Esophagus squamous epithelium (tissue), 4 donors: ENCODE measurements at regions not wholly inside any gene's neighbourhood (a gene's known extent, or its start where the extent isn't known, plus 50 kb on each side); places are given as distances from the start of the nearest gene placed in this dataset.

Source experiments
- POLR2A ChIP-seq, 4 donors: fragments of 450-650 bp; IDR thresholded peaks; one replicate each; pipeline ENCODE4 v1.6.1; 2017; ENCODE audit warnings: antibody characterized with exemption in 4 of 4, mild to moderate bottlenecking in 4 of 4, moderate library complexity in 3 of 4
- TF ChIP-seq, protein P1 (sequence below), 6 experiments: fragments of 450-650 bp in 4 of 6; fragments of 200-600 bp in 2 of 6; sonication (generic) in 2 of 6; IDR thresholded peaks; one replicate each; pipeline ENCODE4 v1.5.1; 2016 to 2019; ENCODE audit warnings: antibody characterized with exemption in 6 of 6, mild to moderate bottlenecking in 4 of 6, moderate library complexity in 4 of 6

DNA sequence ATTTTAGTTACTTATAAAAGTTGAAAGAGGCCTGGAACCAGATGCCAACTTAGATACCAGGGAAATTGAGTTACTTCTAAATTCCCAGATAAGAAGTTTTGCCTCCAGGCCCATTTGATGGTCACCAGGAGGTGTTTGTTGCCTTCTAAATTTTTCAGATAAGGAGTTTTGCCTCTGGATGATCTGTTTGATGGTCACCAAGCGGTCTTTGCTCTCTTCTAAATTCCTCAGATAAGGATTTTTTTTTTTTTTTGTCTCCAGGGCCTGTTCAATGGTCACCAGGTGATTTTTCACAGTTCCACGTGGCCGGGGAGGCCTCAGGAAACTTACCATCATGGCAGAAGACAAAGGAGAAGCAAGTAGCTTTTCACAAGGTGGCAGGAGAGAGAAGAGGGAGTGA lies 66.5 kb downstream of the FAM9B start:
- TF ChIP-seq, protein P1, sequence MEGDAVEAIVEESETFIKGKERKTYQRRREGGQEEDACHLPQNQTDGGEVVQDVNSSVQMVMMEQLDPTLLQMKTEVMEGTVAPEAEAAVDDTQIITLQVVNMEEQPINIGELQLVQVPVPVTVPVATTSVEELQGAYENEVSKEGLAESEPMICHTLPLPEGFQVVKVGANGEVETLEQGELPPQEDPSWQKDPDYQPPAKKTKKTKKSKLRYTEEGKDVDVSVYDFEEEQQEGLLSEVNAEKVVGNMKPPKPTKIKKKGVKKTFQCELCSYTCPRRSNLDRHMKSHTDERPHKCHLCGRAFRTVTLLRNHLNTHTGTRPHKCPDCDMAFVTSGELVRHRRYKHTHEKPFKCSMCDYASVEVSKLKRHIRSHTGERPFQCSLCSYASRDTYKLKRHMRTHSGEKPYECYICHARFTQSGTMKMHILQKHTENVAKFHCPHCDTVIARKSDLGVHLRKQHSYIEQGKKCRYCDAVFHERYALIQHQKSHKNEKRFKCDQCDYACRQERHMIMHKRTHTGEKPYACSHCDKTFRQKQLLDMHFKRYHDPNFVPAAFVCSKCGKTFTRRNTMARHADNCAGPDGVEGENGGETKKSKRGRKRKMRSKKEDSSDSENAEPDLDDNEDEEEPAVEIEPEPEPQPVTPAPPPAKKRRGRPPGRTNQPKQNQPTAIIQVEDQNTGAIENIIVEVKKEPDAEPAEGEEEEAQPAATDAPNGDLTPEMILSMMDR (IDR thresholded peaks at IDR 0.05): no peak
- no peak for TF ChIP-seq POLR2A (IDR thresholded peaks at IDR 0.05)
